ENCODE measurements at regions not wholly inside any gene's neighbourhood (a gene's known extent, or its start where the extent isn't known, plus 50 kb on each side); places are given as distances from the start of the nearest gene placed in this dataset.

DNA sequence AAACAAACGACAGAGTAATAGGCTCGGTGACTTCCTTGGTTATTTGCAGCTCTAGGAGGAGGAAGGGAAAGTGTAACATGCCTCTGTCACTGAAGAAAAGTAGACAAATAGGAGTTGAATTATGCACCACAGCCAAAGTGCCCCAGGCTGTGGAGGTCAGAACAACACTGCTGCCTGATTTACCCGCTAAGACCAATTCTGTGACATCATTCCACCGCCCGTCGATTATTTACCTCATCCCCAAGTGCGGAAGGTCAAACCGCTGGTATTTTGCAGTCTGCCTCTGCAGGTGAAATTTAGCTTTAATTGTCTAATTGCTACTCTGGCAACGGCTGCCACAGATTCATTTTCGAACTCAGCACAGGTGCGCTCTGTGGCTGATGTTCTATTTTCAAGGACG lies 106.3 kb upstream of the PRICKLE2 start:
- Mint-ChIP-seq H3K36me3 (ENCODE audit: insufficient read depth) (no peaks in the 10 kb centered on the region), H3K4me1 (ENCODE audit: low read depth) (peaks cover 28% of the 10 kb centered on the region), H3K27me3 (no peaks in the 10 kb centered on the region), H3K4me3 (ENCODE audit: low read depth) (no peak overlapping the region), H3K9me3 (ENCODE audit: low read depth) (peaks cover 3% of the 10 kb centered on the region), H3K27ac (peak overlapping the region; percentile 50)
- DNase-seq (ENCODE audit: low spot score, unreplicated experiment) = no peak
- TF ChIP-seq, protein P1, sequence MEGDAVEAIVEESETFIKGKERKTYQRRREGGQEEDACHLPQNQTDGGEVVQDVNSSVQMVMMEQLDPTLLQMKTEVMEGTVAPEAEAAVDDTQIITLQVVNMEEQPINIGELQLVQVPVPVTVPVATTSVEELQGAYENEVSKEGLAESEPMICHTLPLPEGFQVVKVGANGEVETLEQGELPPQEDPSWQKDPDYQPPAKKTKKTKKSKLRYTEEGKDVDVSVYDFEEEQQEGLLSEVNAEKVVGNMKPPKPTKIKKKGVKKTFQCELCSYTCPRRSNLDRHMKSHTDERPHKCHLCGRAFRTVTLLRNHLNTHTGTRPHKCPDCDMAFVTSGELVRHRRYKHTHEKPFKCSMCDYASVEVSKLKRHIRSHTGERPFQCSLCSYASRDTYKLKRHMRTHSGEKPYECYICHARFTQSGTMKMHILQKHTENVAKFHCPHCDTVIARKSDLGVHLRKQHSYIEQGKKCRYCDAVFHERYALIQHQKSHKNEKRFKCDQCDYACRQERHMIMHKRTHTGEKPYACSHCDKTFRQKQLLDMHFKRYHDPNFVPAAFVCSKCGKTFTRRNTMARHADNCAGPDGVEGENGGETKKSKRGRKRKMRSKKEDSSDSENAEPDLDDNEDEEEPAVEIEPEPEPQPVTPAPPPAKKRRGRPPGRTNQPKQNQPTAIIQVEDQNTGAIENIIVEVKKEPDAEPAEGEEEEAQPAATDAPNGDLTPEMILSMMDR (IDR thresholded peaks at IDR 0.05; ENCODE audit: unreplicated experiment) = no peak

DNA sequence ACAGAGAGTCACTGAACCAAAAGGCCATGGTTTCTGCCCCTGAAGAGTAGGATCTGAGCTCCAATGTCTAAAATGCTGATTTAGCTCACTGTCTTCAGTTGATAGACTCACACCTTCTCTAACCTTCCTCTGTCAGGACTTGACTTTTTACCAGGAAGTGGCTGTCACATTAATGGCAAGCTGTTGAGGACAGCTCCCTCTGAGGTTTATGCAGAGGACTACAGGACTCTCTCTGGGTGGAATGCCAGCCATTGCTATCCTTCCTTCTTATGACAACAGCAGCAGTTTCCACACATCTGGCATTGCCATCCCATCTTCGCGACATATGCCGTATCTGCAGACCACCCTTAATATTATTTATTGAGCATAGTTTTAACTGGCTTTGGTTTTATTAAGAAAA lies 103.8 kb upstream of the PRICKLE2 start:
- Mint-ChIP-seq H3K9me3 (ENCODE audit: low read depth) (peaks cover 7% of the 10 kb centered on the region), H3K4me3 (ENCODE audit: low read depth) (no peak overlapping the region), H3K36me3 (ENCODE audit: insufficient read depth) (no peaks in the 10 kb centered on the region), H3K27ac (no peak overlapping the region), H3K27me3 (no peaks in the 10 kb centered on the region), H3K4me1 (ENCODE audit: low read depth) (peaks cover 28% of the 10 kb centered on the region)
- DNase-seq (ENCODE audit: low spot score, unreplicated experiment) = no peak
- TF ChIP-seq, protein P1 (IDR thresholded peaks at IDR 0.05; ENCODE audit: unreplicated experiment) = no peak

DNA sequence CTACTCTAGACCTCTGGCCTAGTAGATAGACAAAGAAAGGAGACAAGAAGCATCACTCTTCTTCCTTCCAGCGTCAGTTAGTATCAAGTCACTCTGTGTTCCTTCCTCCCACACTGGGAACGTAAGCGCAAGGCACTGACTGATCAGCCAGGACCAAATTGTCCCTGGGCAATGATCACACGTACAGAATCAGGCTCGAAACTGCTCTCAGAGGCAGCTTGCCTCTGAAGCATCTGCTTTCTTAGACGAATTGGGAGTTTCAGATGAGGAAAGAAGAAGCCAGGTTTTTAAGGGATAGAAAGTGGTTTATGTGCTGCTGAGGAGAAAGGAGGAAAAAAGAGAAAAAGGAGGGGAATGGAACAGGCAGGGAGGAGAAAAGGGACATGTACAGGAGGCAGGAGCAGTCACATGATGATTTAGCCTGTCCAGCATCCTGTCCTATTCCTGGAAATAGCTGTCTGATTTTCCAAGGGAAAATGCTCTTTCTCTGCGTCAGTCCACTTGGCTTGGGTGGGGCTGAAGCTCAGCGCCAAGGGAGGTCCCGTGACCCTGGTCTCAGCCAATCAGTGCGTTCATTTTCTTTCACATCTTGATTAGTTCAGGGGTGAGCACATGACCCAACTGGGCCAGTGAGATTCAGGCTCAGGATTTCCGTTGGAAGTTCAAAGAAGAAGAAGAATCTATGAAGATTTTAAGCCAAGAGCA lies 102.0 kb upstream of the PRICKLE2 start:
- TF ChIP-seq, protein P1 (IDR thresholded peaks at IDR 0.05; ENCODE audit: unreplicated experiment) = no peak
- Mint-ChIP-seq H3K27ac (no peak overlapping the region), H3K27me3 (no peaks in the 10 kb centered on the region), H3K9me3 (ENCODE audit: low read depth) (peaks cover 7% of the 10 kb centered on the region), H3K36me3 (ENCODE audit: insufficient read depth) (no peaks in the 10 kb centered on the region), H3K4me1 (ENCODE audit: low read depth) (peaks cover 20% of the 10 kb centered on the region), H3K4me3 (ENCODE audit: low read depth) (no peak overlapping the region)
- no peak for DNase-seq (ENCODE audit: low spot score, unreplicated experiment)

DNA sequence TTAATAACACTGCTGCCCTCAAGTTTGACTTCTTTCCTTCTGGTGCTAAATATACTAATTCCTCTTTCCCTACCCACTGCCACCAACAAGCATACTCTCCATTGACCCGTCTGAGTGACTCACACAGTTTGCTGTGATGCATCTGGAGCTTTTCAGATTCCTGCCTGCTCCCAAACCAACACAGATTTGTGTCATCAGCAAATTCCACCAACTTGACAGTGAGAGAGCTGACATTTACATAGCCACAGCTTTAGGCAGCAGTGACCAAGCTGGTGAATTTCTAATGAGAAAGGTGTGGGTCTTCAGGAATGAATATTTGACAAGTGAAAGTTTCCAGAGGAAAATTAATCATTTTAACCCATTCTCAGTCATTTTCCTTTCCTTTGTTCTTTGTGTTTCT lies 96.5 kb upstream of the PRICKLE2 start:
- Mint-ChIP-seq H3K4me3 (ENCODE audit: low read depth) (no peak overlapping the region), H3K36me3 (ENCODE audit: insufficient read depth) (no peaks in the 10 kb centered on the region), H3K4me1 (ENCODE audit: low read depth) (peaks cover 13% of the 10 kb centered on the region), H3K27me3 (no peaks in the 10 kb centered on the region), H3K9me3 (ENCODE audit: low read depth) (peaks cover 4% of the 10 kb centered on the region), H3K27ac (no peak overlapping the region)
- DNase-seq (ENCODE audit: low spot score, unreplicated experiment) = no peak
- TF ChIP-seq, protein P1 (IDR thresholded peaks at IDR 0.05; ENCODE audit: unreplicated experiment) = no peak

DNA sequence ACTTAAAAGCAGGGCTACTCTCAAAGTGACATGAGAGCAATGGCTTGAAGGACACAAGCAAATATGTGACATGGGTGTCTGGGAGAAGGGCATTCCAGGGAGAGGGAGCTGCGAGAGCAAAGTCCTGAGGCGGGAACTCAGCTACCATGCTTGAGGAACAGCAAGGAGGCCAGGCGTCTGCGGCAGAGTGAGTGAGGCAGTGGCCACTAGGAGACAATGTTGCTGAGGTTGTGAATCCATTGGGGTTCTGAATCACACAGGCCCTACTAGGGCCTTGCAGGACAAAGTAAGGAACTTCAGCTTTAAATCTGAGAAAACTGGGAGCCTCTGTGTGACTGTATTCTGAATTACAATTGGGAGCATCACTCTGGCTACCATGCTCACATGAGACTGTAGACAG lies 94.1 kb upstream of the PRICKLE2 start:
- no peaks in the 10 kb centered on the region for H3K9me3 Mint-ChIP-seq (ENCODE audit: low read depth)
- no peak overlapping the region for H3K27ac Mint-ChIP-seq
- TF ChIP-seq, protein P1 (IDR thresholded peaks at IDR 0.05; ENCODE audit: unreplicated experiment) = peak; percentile 17
- no peak overlapping the region for H3K4me3 Mint-ChIP-seq (ENCODE audit: low read depth)
- peaks cover 13% of the 10 kb centered on the region for H3K4me1 Mint-ChIP-seq (ENCODE audit: low read depth)
- DNase-seq (ENCODE audit: low spot score, unreplicated experiment) = no peak
- H3K27me3 Mint-ChIP-seq = no peaks in the 10 kb centered on the region
- no peaks in the 10 kb centered on the region for H3K36me3 Mint-ChIP-seq (ENCODE audit: insufficient read depth)

Data from progenitor cell of endocrine pancreas (in vitro differentiated cells).